ENCODE measurements at regions not wholly inside any gene's neighbourhood (a gene's known extent, or its start where the extent isn't known, plus 50 kb on each side); places are given as distances from the start of the nearest gene placed in this dataset.

GRCh38 chr3:127390365-127391025 lies 102.6 kb upstream of the PRR20G start:
- Histone ChIP-seq H3K36me3 (ENCODE audit: insufficient read depth, low read length) (no peaks in the 10 kb centered on the region), H3K9me3 (ENCODE audit: control insufficient read depth, insufficient read depth, low read length) (no peaks in the 10 kb centered on the region), H3K4me1 (ENCODE audit: insufficient read depth, low read length) (peaks cover 6% of the 10 kb centered on the region; the same call in 1 of the 2 replicates), H3K9ac (ENCODE audit: low read depth, low read length) (no peak overlapping the region)

GRCh38 chr3:127389913-127390312 lies 102.1 kb upstream of the PRR20G start:
- Histone ChIP-seq H3K4me1 (ENCODE audit: insufficient read depth, low read length) (peaks cover 8% of the 10 kb centered on the region; the same call in 1 of the 2 replicates), H3K36me3 (ENCODE audit: insufficient read depth, low read length) (no peaks in the 10 kb centered on the region), H3K9ac (ENCODE audit: low read depth, low read length) (no peak overlapping the region), H3K9me3 (ENCODE audit: control insufficient read depth, insufficient read depth, low read length) (no peaks in the 10 kb centered on the region)

- Histone ChIP-seq H3K9me3 (ENCODE audit: control insufficient read depth, insufficient read depth, low read length) (no peaks in the 10 kb centered on the region), H3K36me3 (ENCODE audit: insufficient read depth, low read length) (no peaks in the 10 kb centered on the region), H3K4me1 (ENCODE audit: insufficient read depth, low read length) (peaks cover 9% of the 10 kb centered on the region; the same call in 1 of the 2 replicates), H3K9ac (ENCODE audit: low read depth, low read length) (no peak overlapping the region)
Observed at GRCh38 chr3:127389420-127389819, 101.6 kb upstream of the PRR20G start.

GRCh38 chr3:127388427-127388826 lies 100.6 kb upstream of the PRR20G start:
- Histone ChIP-seq H3K9ac (ENCODE audit: low read depth, low read length) (no peak overlapping the region), H3K4me1 (ENCODE audit: insufficient read depth, low read length) (peaks cover 9% of the 10 kb centered on the region; the same call in 1 of the 2 replicates), H3K9me3 (ENCODE audit: control insufficient read depth, insufficient read depth, low read length) (no peaks in the 10 kb centered on the region)

GRCh38 chr3:127387556-127388153 lies 99.8 kb upstream of the PRR20G start:
- Histone ChIP-seq H3K4me1 (ENCODE audit: insufficient read depth, low read length) (peaks cover 9% of the 10 kb centered on the region; the same call in 1 of the 2 replicates), H3K9me3 (ENCODE audit: control insufficient read depth, insufficient read depth, low read length) (no peaks in the 10 kb centered on the region), H3K9ac (ENCODE audit: low read depth, low read length) (no peak overlapping the region), H3K36me3 (ENCODE audit: insufficient read depth, low read length) (no peaks in the 10 kb centered on the region)

More at GRCh38 chr3:127388427-127388826, 100.6 kb upstream of the PRR20G start:
- H3K36me3 ChIP-seq (ENCODE audit: insufficient read depth, low read length) = no peaks in the 10 kb centered on the region

- no peaks in the 10 kb centered on the region for H3K36me3 ChIP-seq (ENCODE audit: insufficient read depth, low read length)
- H3K9ac ChIP-seq (ENCODE audit: low read depth, low read length) = no peak overlapping the region
- peaks cover 9% of the 10 kb centered on the region; the same call in 1 of the 2 replicates for H3K4me1 ChIP-seq (ENCODE audit: insufficient read depth, low read length)
- H3K9me3 ChIP-seq (ENCODE audit: control insufficient read depth, insufficient read depth, low read length) = 0 out of 2 replicates have a peak, but pooled peaks cover under 1% of the 10 kb centered on the region
Observed at GRCh38 chr3:127387119-127387518, 99.3 kb upstream of the PRR20G start.

GRCh38 chr3:127386490-127386889 lies 98.6 kb upstream of the PRR20G start:
- H3K9ac ChIP-seq (ENCODE audit: low read depth, low read length) = no peak overlapping the region
- H3K9me3 ChIP-seq (ENCODE audit: control insufficient read depth, insufficient read depth, low read length) = 0 out of 2 replicates have a peak, but pooled peaks cover 5% of the 10 kb centered on the region
- H3K4me1 ChIP-seq (ENCODE audit: insufficient read depth, low read length) = peaks cover 9% of the 10 kb centered on the region; the same call in 1 of the 2 replicates

GRCh38 chr3:127385540-127385870 lies 97.7 kb upstream of the PRR20G start:
- peaks cover 9% of the 10 kb centered on the region; the same call in 1 of the 2 replicates for H3K4me1 ChIP-seq (ENCODE audit: insufficient read depth, low read length)
- no peak overlapping the region for H3K9ac ChIP-seq (ENCODE audit: low read depth, low read length)
- H3K36me3 ChIP-seq (ENCODE audit: insufficient read depth, low read length) = no peaks in the 10 kb centered on the region
- peaks cover 5% of the 10 kb centered on the region; the same call in 1 of the 2 replicates for H3K9me3 ChIP-seq (ENCODE audit: control insufficient read depth, insufficient read depth, low read length)

More at GRCh38 chr3:127386490-127386889, 98.6 kb upstream of the PRR20G start:
- H3K36me3 ChIP-seq (ENCODE audit: insufficient read depth, low read length) = no peaks in the 10 kb centered on the region

GRCh38 chr3:127384717-127385539 lies 97.1 kb upstream of the PRR20G start:
- H3K36me3 ChIP-seq (ENCODE audit: insufficient read depth, low read length) = no peaks in the 10 kb centered on the region

GRCh38 chr3:127383656-127384179 lies 95.9 kb upstream of the PRR20G start:
- Histone ChIP-seq H3K9me3 (ENCODE audit: control insufficient read depth, insufficient read depth, low read length) (peaks cover 5% of the 10 kb centered on the region; the same call in 1 of the 2 replicates), H3K4me1 (ENCODE audit: insufficient read depth, low read length) (0 out of 2 replicates have a peak, but pooled peaks cover 5% of the 10 kb centered on the region), H3K9ac (ENCODE audit: low read depth, low read length) (no peak overlapping the region), H3K36me3 (ENCODE audit: insufficient read depth, low read length) (no peaks in the 10 kb centered on the region)

More at GRCh38 chr3:127384717-127385539, 97.1 kb upstream of the PRR20G start:
- no peak overlapping the region for H3K9ac ChIP-seq (ENCODE audit: low read depth, low read length)
- peaks cover 5% of the 10 kb centered on the region; the same call in 1 of the 2 replicates for H3K9me3 ChIP-seq (ENCODE audit: control insufficient read depth, insufficient read depth, low read length)
- H3K4me1 ChIP-seq (ENCODE audit: insufficient read depth, low read length) = peaks cover 5% of the 10 kb centered on the region; the same call in 1 of the 2 replicates

GRCh38 chr3:127377801-127378655 lies 90.2 kb upstream of the PRR20G start:
- Histone ChIP-seq H3K36me3 (ENCODE audit: insufficient read depth, low read length) (no peaks in the 10 kb centered on the region), H3K4me1 (ENCODE audit: insufficient read depth, low read length) (0 out of 2 replicates have a peak, but pooled peaks cover 5% of the 10 kb centered on the region), H3K9me3 (ENCODE audit: control insufficient read depth, insufficient read depth, low read length) (peaks cover 5% of the 10 kb centered on the region; the same call in 1 of the 2 replicates), H3K9ac (ENCODE audit: low read depth, low read length) (no peak overlapping the region)

- Histone ChIP-seq H3K4me1 (ENCODE audit: insufficient read depth, low read length) (0 out of 2 replicates have a peak, but pooled peaks cover 5% of the 10 kb centered on the region), H3K36me3 (ENCODE audit: insufficient read depth, low read length) (no peaks in the 10 kb centered on the region), H3K9me3 (ENCODE audit: control insufficient read depth, insufficient read depth, low read length) (no peaks in the 10 kb centered on the region), H3K9ac (ENCODE audit: low read depth, low read length) (no peak overlapping the region)
Observed at GRCh38 chr3:127375151-127375930, 87.5 kb upstream of the PRR20G start.

Measured in ES-I3 (cell line).